Globus pallidus (tissue), 1 donor: ENCODE measurements at regions not wholly inside any gene's neighbourhood (a gene's known extent, or its start where the extent isn't known, plus 50 kb on each side); places are given as distances from the start of the nearest gene placed in this dataset.

Source experiments
- DNase-seq: peaks from one replicate; pipeline ENCODE4 v3.0.0-alpha.2; 2015; ENCODE audit warnings: low spot score

GRCh38 chr6:78390066-78390465, 477.3 kb upstream of the IRAK1BP1 start:
- no peak for DNase-seq

- no peak for DNase-seq
Observed at GRCh38 chr6:78397499-78397898, 469.9 kb upstream of the IRAK1BP1 start.

GRCh38 chr6:78398292-78398691, 469.1 kb upstream of the IRAK1BP1 start:
- no peak for DNase-seq

- DNase-seq = no peak
Observed at GRCh38 chr6:78400076-78400475, 467.3 kb upstream of the IRAK1BP1 start.

- DNase-seq = no peak
Observed at GRCh38 chr6:78427386-78427785, 440.0 kb upstream of the IRAK1BP1 start.

- no peak for DNase-seq
Observed at GRCh38 chr6:78430521-78430920, 436.8 kb upstream of the IRAK1BP1 start.

GRCh38 chr6:78435671-78436070, 431.7 kb upstream of the IRAK1BP1 start:
- DNase-seq = no peak

GRCh38 chr6:78436335-78436734, 431.0 kb upstream of the IRAK1BP1 start:
- no peak for DNase-seq

- no peak for DNase-seq
Observed at GRCh38 chr6:78438135-78438534, 429.2 kb upstream of the IRAK1BP1 start.

GRCh38 chr6:78460711-78461110, 406.6 kb upstream of the IRAK1BP1 start:
- DNase-seq = no peak

- no peak for DNase-seq
Observed at GRCh38 chr6:78462728-78463127, 404.6 kb upstream of the IRAK1BP1 start.

GRCh38 chr6:78465059-78465634, 402.2 kb upstream of the IRAK1BP1 start:
- no peak for DNase-seq

- DNase-seq = no peak
Observed at GRCh38 chr6:78476561-78476960, 390.8 kb upstream of the IRAK1BP1 start.

- no peak for DNase-seq
Observed at GRCh38 chr6:78482801-78483552, 384.4 kb upstream of the IRAK1BP1 start.

GRCh38 chr6:78483553-78484197, 383.7 kb upstream of the IRAK1BP1 start:
- no peak for DNase-seq

GRCh38 chr6:78484198-78485064, 382.9 kb upstream of the IRAK1BP1 start:
- DNase-seq = no peak

GRCh38 chr6:78487401-78487800, 379.9 kb upstream of the IRAK1BP1 start:
- DNase-seq = no peak

GRCh38 chr6:78489874-78490273, 377.5 kb upstream of the IRAK1BP1 start:
- DNase-seq = no peak

GRCh38 chr6:78492351-78493017, 374.9 kb upstream of the IRAK1BP1 start:
- DNase-seq = no peak

- DNase-seq = no peak
Observed at GRCh38 chr6:78500299-78501089, 366.9 kb upstream of the IRAK1BP1 start.

- no peak for DNase-seq
Observed at GRCh38 chr6:78502386-78502887, 364.9 kb upstream of the IRAK1BP1 start.
